CD14-positive monocyte (primary cell): ENCODE measurements at regions not wholly inside any gene's neighbourhood (a gene's known extent, or its start where the extent isn't known, plus 50 kb on each side); places are given as distances from the start of the nearest gene placed in this dataset.

ENCODE experiments used
- DNase-seq, 3 donors: peaks; one replicate each; pipeline ENCODE4 v3.0.0-alpha.2; 2011 to 2022
- H2AFZ ChIP-seq: 2 replicates; pipeline ENCODE4 v1.6.0; 2012; ENCODE audit warnings: mild to moderate bottlenecking, low read depth, low read length, inconsistent platforms; ENCODE audit not compliant: insufficient read depth, poor library complexity, severe bottlenecking
- H3K27ac ChIP-seq, 2 donors: 1 replicate in 1 of 2; 2 replicates in 1 of 2; pipeline ENCODE4 v1.5.1; 2012 to 2013; ENCODE audit warnings: low read length in 2 of 2, control low read depth in 1 of 2, inconsistent platforms in 1 of 2, low read depth in 1 of 2, mild to moderate bottlenecking in 1 of 2
- H3K27me3 ChIP-seq, 2 donors: one replicate each; pipeline versions ENCODE4 v1.6.0 to v1.6.1; 2011 to 2013; ENCODE audit warnings: low read length in 2 of 2; ENCODE audit not compliant: control insufficient read depth in 2 of 2, insufficient read depth in 2 of 2
- H3K36me3 ChIP-seq, 2 donors: replicated peaks in 1 of 2; 1 replicate in 1 of 2; 2 replicates in 1 of 2; pipeline versions ENCODE4 v1.5.1 to v1.6.1; 2012 to 2013; ENCODE audit warnings: low read length in 2 of 2, control low read depth in 1 of 2, inconsistent platforms in 1 of 2, mild to moderate bottlenecking in 1 of 2; ENCODE audit not compliant: insufficient read depth in 2 of 2, control insufficient read depth in 1 of 2
- H3K4me1 ChIP-seq, 2 donors: 1 replicate in 1 of 2; 2 replicates in 1 of 2; pipeline versions ENCODE4 v1.5.1 to v1.6.1; 2012 to 2013; ENCODE audit warnings: low read length in 2 of 2, control low read depth in 1 of 2, inconsistent platforms in 1 of 2, mild to moderate bottlenecking in 1 of 2, moderate library complexity in 1 of 2; ENCODE audit not compliant: insufficient read depth in 2 of 2, control insufficient read depth in 1 of 2
- H3K4me2 ChIP-seq: replicated peaks from 2 replicates; pipeline ENCODE3; 2012; ENCODE audit warnings: low read length, moderate library complexity, mild to moderate bottlenecking; ENCODE audit not compliant: poor library complexity, severe bottlenecking; ENCODE audit errors: extremely low read depth
- H3K4me3 ChIP-seq, 3 experiments: fragments of 200-600 bp in 1 of 3; sonication (generic) in 1 of 3; replicated peaks in 1 of 3; 1 replicate in 2 of 3; 2 replicates in 1 of 3; pipeline ENCODE4 v1.5.1; 2011 to 2013; ENCODE audit warnings: low read length in 3 of 3, mild to moderate bottlenecking in 3 of 3, control low read depth in 2 of 3, low read depth in 2 of 3, inconsistent platforms in 1 of 3, moderate library complexity in 1 of 3
- H3K79me2 ChIP-seq: 2 replicates; pipeline ENCODE4 v1.6.0; 2012; ENCODE audit warnings: mild to moderate bottlenecking, control low read depth, inconsistent platforms, low read length, moderate library complexity; ENCODE audit not compliant: insufficient read depth
- H3K9ac ChIP-seq: 2 replicates; pipeline ENCODE4 v1.6.0; 2017; ENCODE audit warnings: low read length, mild to moderate bottlenecking; ENCODE audit not compliant: insufficient read depth, poor library complexity, severe bottlenecking
- H3K9me3 ChIP-seq, 2 donors: replicated peaks in 1 of 2; 1 replicate in 1 of 2; 2 replicates in 1 of 2; pipeline versions ENCODE4 v1.5.1 to v1.6.1; 2012 to 2013; ENCODE audit warnings: low read length in 2 of 2, control low read depth in 1 of 2; ENCODE audit not compliant: control insufficient read depth in 1 of 2, insufficient read depth in 1 of 2
- H4K20me1 ChIP-seq: 2 replicates; pipeline ENCODE4 v1.6.0; 2012; ENCODE audit warnings: mild to moderate bottlenecking, low read length, control low read depth, moderate library complexity; ENCODE audit not compliant: insufficient read depth
- H3K27ac Mint-ChIP-seq, 7 donors: one replicate each; pipeline ENCODE4 v1.8.0; 2020; ENCODE audit warnings: mild to moderate bottlenecking in 7 of 7, mixed read lengths in 7 of 7, moderate library complexity in 6 of 7, inconsistent platforms in 2 of 7
- H3K27me3 Mint-ChIP-seq, 3 donors: one replicate each; pipeline ENCODE4 v1.8.0; 2021 to 2022; ENCODE audit warnings: low read depth in 3 of 3, mild to moderate bottlenecking in 3 of 3, mixed read lengths in 3 of 3, moderate library complexity in 3 of 3, inconsistent platforms in 1 of 3
- H3K36me3 Mint-ChIP-seq, 2 donors: one replicate each; pipeline ENCODE4 v1.8.0; 2020; ENCODE audit warnings: mixed read lengths in 2 of 2, inconsistent platforms in 1 of 2, mild to moderate bottlenecking in 1 of 2
- H3K4me1 Mint-ChIP-seq: one replicate; pipeline ENCODE4 v1.8.0; 2020; ENCODE audit warnings: mild to moderate bottlenecking, mixed read lengths
- H3K4me3 Mint-ChIP-seq, 2 donors: one replicate each; pipeline ENCODE4 v1.8.0; 2020; ENCODE audit warnings: mild to moderate bottlenecking in 2 of 2, mixed read lengths in 2 of 2, moderate library complexity in 1 of 2
- H3K9me3 Mint-ChIP-seq, 7 donors: one replicate each; pipeline ENCODE4 v1.8.0; 2020 to 2022; ENCODE audit warnings: mixed read lengths in 7 of 7, mild to moderate bottlenecking in 6 of 7, moderate library complexity in 6 of 7, inconsistent platforms in 2 of 7
- CTCF ChIP-seq: fragments of 200-600 bp; IDR thresholded peaks from one replicate; pipeline ENCODE4 v1.8.0; 2022; ENCODE audit warnings: antibody characterized with exemption, mild to moderate bottlenecking
- WGBS: methylation state at CpG from one replicate; pipeline ENCODE4 v1.1.5; 2013; ENCODE audit warnings: missing lambda C conversion rate; ENCODE audit not compliant: insufficient coverage; 5-methylcytosine and 5-hydroxymethylcytosine counted together
- intact Hi-C, 2 donors: fragments of 100-400 bp; cut with micrococcal nuclease; formaldehyde crosslinking; loops; one replicate each; pipeline versions ENCODE4 v1.15.0 to v1.15.1; 2023

- H3K4me2 ChIP-seq, result no peak overlapping the region
- no peaks in the 10 kb centered on the region for H4K20me1 ChIP-seq
- no peaks in the 10 kb centered on the region for H3K9me3 ChIP-seq
- H3K4me3 ChIP-seq, result no peak overlapping the region
- H3K79me2 ChIP-seq, result no peaks in the 10 kb centered on the region
- 93% methylated on average over 3 of the region's 7 CpGs for WGBS
- no peaks in the 10 kb centered on the region for H3K4me1 ChIP-seq
- no peak overlapping the region for H3K9ac ChIP-seq
- intact Hi-C loops, result loop anchor here in 1 of 2 donors (5.0 to 10.0 kb wide), 4 partner anchors 460 to 780 kb away; partner anchors contain the start of gene KCNJ1
- Mint-ChIP-seq H3K9me3 (no peaks in the 10 kb centered on the region), H3K27ac (no peak overlapping the region), H3K4me1 (no peaks in the 10 kb centered on the region), H3K4me3 (no peak overlapping the region), H3K27me3 (no peaks in the 10 kb centered on the region), H3K36me3 (no peaks in the 10 kb centered on the region)
- TF ChIP-seq CTCF, result no peak
- H3K36me3 ChIP-seq, result no peaks in the 10 kb centered on the region
- H2AFZ ChIP-seq, result no peak overlapping the region
- H3K27me3 ChIP-seq, result no peaks in the 10 kb centered on the region
- H3K27ac ChIP-seq, result no peak overlapping the region
- DNase-seq, result no peak
Measured at GRCh38 chr11:128174465-128175291, 412.7 kb downstream of the ETS1 start.

- Mint-ChIP-seq H3K27ac (no peak overlapping the region), H3K4me3 (no peak overlapping the region), H3K9me3 (no peaks in the 10 kb centered on the region), H3K27me3 (peaks cover 0 to 1% (median 0%) of the 10 kb centered on the region in 3 donors), H3K4me1 (no peaks in the 10 kb centered on the region), H3K36me3 (no peaks in the 10 kb centered on the region)
- 100% methylated on average over 1 of the region's 4 CpGs for WGBS
- peak; percentile 52 to 65 (median 64) for DNase-seq
- Histone ChIP-seq H3K4me1 (no peaks in the 10 kb centered on the region), H2AFZ (no peak overlapping the region), H3K9me3 (no peaks in the 10 kb centered on the region), H3K79me2 (no peaks in the 10 kb centered on the region), H3K36me3 (no peaks in the 10 kb centered on the region), H4K20me1 (no peaks in the 10 kb centered on the region), H3K4me3 (no peak overlapping the region), H3K4me2 (no peak overlapping the region), H3K27me3 (no peaks in the 10 kb centered on the region), H3K27ac (no peak overlapping the region), H3K9ac (no peak overlapping the region)
- TF ChIP-seq CTCF, result peak; percentile 83
- intact Hi-C loops, result loop anchor here in 1 of 2 donors (5.0 to 10.0 kb wide), 4 partner anchors 463 to 783 kb away; partner anchors contain the start of gene KCNJ1
Measured at GRCh38 chr11:128172046-128172878, 415.1 kb downstream of the ETS1 start.
